ENCODE measurements at regions not wholly inside any gene's neighbourhood (a gene's known extent, or its start where the extent isn't known, plus 50 kb on each side); places are given as distances from the start of the nearest gene placed in this dataset.
"Not testable (repeated sequence)": the region's sequence is repeated elsewhere in the genome, so short reads cannot be mapped to it uniquely, and the experiment has no call there.

DNA sequence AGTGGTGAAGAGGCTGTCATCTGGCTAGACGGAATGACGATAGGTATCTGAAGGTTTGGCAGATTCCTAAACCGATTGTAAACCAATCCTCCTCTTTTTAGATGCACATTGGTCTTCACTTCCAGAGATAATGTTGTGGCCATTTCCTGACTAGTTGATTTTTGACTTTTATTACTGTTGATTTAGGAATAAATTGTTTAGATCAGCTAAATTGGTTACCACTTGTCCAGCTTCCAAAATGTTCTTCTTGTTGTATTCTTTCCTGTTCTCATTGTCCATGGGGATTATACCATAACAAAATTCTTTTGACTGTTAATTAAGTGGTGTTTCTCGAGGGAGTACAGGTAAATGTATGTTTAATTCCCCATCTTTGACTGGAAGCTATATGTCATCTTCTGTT lies 119.7 kb downstream of the MACROH2A1 start:
- DNase-seq, result no peak

DNA sequence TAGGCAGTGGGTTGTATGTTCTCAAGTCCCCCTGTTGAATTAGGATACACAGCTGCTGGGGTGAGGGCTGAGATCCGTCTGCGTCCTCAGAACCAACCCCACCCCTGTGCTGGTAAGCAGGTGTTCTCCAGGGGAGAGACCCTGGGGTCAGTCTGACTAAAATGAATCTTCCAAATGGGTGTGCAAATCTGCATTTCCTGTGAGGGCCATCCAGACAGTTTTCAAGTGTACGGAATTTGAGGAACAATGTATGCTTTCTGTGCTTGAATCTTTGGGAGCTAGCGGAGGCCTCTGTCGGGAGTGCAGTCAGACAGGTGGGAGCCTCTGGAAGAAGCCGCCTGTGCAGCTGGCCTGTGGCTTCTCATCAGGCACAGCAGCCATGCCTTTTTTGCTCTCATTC lies 122.9 kb downstream of the MACROH2A1 start:
- no peak for DNase-seq

DNA sequence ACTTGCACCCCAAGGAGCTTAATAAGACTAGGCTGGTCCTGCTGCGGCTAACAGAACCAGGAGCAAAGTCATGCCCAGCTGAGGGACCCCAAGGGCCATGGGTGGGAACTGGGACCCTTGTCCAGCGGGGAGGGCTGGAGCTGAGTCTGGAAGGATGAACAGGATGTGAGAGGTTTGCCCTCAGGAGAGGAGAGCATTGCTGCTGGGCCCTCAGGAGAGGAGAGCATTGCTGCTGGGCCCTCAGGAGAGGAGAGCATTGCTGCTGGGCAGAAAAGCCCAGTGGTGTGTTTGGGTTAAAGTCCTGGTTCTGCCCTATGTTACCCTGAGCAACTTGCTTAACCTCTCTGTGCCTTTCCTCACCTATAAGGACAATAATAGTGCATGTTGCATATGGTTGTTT lies 125.8 kb downstream of the MACROH2A1 start:
- no peak for DNase-seq

DNA sequence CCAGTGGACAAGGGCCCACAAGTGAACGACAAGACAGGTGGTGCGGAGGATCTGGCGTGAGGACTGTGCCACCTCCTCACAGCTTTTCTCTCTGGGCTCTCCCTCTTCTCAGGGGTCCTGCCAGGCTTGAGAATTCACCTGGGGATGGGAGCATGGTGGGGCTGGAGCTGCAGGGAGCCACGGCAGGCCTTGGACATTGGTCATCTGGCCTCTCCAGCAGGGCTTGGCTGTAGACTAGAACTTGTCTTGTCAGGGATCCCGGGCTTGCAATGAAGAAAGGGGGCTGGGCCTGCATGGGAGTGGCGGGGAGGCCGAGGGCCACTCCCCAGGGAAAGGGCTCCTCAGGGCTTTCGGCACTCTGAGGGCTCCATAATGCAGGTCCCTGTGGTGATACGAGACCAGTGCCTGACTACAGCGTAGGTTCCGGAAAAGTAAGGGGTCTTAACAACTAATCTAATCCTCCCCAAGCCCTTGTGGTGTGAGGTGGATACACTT lies 126.7 kb downstream of the MACROH2A1 start:
- no peak for DNase-seq

DNA sequence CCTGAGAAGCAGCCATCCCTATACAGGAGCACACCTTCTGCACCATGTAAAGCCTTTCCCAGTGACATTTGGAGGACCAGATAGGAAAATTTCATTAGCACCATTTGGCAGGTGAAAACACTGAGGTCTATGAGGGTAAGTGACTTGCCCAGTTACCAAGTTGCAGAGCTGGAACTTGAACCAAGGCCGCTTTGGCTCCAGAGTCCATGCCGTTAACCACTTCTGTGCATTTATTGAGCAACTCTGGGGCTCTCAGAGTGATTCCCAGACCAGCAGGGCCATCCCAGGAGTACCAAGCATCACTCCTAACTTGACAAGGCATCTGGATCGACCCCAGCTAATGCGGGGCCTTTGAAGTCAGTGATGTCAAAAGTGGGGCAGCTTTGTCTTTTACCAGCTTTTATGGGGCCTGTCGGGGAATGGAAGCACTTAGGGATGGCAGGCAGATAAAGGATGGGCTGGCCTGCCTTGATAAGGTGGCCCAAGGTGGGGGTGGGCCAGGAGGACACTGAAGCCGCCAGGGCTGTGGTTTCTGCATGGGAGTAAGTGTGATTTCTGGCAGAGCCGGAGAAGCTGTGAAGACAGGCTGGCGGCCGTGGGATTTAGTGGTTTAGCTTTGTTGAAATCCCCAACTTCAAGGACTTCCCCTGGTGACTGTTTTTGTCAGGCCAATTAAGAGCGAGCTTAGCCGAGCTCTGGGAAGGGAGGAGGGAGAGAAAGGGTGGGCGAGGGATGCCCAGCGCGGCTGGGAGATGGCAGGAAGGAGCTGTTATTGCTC lies 127.3 kb downstream of the MACROH2A1 start:
- DNase-seq, result no peak

DNA sequence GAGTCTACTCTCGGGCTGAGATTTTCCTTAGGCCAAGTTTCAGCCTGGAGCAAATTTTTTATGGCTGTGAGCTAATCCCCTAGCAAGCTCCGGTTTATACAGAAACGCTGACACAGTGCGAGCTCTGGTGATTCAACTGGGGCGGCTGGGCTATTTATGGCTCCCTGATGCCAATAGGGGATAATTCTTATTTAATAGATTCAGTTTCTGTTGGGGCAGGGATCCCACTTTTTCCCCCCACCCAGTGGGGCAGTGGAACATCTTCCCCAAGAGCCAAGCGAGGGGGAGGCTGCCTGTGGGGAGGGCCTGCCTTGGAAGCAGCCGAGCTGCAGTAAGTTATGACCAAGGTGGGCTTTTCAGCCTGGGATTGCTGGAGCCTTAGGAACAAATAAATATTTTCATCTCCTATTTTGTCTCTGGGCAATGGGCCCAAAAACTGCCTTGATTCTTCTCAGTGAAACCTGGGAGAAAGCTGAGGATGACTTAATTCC lies 129.1 kb downstream of the MACROH2A1 start:
- no peak for DNase-seq

DNA sequence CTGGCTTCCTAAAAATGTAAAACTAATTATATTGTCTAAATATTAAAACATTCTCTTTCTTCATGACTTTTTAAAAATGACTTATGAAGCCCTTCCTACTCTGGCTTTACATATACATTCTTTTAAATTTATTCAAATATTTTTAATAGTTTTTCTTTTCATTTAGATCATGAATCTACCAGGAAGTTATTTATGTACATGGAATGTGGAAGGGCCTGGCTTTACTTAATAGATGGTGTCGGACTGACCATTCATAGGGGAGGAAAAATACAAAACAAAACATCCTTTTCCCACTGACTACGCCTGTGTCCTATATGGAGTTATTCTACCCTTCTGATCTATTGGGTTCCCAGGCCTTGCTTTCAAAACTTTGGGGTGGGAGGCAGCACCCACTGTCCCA lies 129.8 kb downstream of the MACROH2A1 start:
- DNase-seq, result no peak

DNA sequence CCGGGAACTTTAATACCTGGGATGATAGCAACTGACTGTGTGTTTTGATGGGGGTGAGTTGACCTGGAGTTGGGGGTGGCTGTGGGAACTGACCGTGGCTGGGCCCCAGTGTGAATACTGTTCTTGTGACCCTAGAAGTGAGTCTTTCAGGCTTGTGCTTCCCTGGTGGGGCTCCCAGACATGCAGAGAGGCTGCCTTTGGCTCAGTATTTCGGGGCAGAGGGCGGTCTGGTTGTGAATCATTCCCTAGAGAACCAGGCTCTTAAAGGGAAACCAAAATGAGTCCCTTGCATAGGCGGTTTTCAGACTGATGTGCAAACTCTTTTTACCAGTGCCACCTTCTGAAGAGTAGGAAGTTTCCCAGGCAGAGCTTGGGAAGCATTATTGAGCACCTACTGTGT lies 132.1 kb downstream of the MACROH2A1 start:
- DNase-seq, result no peak

DNA sequence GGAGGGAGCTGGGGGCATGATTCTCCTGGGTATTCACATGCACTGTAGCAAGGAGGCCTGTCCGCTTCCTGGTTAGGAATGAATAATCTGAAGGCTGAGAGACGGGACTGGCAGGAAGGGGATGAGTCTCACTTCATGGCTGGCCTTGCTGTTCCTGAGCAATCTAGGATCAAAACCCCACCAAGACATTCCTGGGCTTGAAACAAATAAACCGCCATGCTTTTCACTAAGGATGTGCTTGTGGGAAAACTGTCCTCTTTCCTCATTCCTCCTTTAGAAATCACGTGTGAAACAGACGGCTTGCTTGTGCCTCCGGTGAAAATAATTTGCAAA lies 132.8 kb downstream of the MACROH2A1 start:
- no peak for DNase-seq

DNA sequence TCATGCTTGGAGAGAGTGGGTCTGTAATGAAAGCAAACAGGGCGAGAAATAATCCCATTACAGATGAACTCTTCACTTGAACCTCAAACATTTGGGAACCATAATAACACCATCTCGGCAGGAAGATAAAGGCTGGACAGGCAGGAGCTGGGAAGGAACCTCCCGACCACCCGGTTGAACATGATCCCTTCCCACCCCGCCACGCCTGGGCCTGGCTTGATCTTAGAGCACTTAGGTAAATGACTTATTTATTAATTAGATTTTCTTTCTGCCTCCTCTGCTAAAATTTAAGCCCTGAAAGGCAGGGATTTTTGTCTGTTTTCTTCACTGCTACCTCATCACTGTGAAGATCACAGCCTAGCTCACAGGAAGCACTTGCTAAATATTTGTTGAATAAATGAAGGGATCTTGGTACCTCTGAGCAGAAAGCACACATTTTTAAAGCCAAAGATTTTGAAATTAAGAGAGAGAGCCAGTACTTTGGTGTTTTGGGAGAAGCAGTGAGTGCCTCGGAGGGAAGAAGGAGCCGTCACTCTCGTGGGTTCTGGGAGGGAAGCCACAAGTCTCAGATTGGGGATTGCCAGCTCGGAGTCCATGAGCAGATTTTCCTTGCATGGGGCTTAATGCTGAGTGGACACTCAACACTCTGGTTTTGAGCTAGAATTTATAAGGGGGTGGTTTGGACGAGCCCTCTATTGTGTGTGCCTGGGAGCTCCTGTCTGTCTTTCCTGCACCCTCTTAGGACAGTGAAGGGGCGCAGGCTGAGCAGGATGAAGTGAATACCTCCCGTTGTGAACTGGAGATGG lies 133.3 kb downstream of the MACROH2A1 start:
- DNase-seq, result no peak

DNA sequence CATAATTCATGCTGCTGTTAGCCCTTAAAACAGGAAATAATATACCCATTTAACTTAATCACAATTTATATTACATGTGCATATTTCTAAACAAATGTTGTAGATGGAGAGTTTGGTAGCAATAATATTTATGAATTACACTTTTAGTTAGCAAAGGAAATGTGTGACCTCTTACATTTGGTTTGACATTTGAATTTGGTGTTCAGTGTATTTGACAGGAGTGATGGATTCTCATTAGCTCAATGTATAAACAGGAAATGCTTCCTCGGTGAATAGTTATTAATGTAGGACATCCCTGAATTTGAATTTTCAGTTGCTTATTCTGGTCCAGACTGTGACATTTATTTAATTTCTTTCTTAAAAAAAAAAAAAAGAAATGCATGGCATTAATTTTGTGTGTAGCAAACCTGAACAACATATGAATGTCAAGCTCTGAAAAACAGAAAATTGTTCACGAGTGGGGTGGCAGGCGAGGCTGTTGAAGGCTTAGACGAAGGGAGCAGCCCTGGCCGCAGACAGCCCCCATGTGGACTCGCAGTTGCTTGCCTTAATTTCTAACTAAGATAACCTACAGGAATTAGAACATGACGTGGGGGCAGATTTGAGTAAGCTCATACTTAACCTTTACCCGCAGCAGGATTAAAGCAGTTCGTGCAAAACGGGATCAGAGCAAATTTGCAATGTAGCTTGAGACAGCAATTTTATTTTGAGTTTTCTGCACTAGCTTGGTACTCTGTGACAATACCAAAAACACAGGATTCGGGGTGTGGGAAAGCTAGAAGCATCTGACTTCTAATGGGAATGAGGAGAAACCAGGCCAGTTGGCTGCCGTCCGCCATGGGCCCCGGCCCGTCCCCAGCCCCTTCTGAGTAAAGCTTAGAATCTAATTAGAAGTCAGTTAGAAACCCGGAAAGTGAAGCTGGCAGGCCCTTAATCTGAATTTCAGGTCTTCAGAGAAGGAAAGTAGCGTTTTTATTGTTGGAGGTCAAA lies 134.3 kb downstream of the MACROH2A1 start:
- no peak for DNase-seq

DNA sequence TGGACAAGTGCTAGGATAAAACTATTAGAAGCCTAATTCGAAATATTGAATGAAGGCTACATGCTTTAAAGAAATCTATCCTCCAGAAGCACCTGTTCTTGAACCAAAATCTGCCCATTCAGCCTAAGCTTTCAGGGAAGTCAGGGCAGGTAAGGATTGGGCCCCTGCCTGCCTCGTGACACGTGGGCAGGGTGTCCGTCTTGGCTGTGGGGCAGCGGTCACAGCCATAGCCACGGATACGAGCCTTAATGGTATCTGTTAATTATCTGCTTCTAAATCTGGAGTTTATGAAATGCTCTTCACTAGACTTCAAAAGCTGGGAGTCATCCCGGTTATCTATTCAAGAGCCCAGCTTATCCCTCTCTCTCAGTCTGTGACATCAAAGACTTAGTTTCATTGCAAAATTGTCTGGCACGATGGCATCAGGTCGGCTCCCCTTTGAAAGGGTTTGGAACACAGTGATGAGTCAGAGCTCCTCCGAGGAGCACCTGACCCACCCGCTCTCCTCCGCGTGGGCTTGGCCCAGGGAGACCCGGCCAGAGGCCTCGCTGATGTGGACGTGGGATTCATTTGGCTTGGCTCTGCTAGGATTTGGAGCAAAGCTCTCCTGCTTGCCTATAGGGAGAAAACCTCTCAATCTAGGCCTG lies 135.9 kb downstream of the MACROH2A1 start:
- no peak for DNase-seq

DNA sequence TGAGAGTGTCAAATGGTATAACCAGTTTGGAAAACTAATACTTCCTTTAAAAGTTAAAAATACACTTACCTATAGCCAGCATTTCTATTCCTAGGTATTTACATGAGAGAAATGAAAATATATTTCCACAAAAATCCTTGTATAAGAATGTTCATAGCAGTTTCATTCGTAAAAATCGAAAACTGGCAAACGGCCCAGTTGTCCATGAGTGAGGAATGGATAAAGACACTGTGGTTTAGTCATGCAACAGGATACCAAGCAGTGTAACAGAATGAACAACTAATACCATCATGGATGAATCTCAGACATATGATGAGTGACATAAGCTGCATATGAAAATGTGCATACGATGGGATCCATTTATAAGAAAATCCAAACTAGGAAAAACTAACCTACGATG lies 136.7 kb downstream of the MACROH2A1 start:
- DNase-seq, result no peak

DNA sequence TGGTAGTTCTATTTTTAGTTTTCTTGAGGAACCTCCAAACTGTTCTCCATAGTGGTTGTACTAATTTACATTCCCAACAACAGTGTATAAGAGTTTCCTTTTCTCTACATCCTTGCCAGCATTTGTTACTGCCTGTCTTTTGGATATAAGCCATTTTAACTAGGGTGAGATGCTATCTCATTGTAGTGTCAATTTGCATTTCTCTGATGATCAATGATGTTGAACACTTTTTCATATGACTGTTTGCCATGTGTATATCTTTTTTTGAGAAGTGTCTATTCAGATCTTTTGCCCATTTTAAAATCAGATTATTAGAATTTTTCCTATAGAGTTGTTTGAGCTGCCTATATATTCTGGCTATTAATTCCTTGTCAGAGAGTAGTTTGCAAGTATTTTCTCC lies 138.9 kb downstream of the MACROH2A1 start:
- not testable (repeated sequence) for DNase-seq

DNA sequence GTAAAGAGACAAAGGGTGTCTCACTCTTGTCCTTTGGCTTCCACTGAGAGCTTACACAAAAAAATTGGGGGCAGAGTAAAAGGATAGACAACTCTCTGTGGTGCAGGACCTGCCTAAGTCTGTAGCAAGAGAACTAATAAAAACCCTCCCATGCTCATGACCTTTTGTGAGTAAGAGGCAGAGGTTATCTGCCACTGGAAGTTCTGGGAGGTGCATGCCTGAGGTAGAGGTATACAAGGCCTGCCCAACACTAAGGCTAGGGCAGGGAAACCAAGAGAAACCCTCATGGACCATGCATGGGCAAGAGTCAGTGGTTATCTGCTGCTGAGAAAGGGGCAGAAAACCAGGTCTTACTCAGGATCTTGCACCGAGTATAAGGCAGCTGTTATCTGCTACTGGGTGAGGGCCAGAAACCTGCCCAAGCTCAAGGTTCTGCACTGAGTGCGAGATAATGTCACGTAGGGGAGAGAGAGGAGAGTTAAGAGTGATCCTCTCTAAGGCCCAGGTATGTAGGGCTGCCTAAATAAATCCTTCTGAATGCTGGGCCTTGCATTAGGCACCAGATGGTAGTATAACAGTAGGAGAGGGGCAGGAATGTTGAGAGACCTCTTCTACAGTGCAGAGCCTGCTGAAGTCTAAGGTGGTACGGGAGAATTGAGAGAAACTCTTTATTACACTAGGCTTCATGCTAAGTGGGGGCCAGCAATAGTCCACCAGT lies 143.4 kb downstream of the MACROH2A1 start:
- no peak for DNase-seq

DNA sequence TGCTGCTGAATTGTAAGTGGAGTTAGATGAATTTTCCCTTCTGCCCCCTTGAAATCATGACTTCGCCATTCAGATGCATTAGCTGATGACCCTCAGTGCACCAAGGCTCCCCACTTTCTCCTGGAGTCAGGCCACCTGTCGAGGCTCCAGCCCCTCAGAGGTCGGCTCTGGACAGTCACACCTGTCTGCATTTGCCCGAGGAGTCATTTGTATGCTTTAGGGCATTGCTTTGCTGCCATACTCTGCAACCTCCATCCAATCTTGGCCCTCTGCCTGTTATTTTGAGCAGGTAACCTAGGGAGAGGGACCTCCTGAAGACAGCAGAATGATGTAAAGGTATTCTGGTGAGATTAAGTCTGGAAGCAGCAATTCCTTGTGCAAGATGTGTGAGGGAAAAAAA lies 144.8 kb downstream of the MACROH2A1 start:
- no peak for DNase-seq

DNA sequence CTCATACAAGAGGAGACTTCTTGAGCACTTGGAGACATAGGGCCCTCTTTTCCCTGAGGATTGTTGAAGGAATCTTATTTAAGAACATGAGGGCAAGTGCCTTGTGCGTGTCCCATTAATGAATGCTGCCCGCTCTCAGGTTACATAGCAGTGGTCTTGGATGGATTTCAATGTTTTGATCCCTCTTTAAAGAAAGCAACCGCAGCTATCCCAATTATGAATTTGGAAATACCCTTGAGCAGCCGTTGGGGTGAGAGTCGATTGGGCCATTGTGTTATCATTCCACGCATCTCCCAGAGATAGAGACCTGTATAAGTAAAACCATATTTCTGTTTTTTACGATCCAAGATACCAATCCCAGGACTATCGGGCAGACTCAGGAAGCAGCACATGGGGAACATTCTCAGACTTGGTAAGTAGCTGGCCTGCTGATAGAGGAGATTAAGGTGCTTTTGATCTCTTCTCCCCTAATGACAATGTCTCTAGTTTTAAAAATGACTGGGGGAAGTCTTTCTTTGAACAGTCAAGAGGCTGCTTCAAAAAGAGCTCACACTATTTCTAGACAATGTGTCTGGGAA lies 145.3 kb downstream of the MACROH2A1 start:
- no peak for DNase-seq

DNA sequence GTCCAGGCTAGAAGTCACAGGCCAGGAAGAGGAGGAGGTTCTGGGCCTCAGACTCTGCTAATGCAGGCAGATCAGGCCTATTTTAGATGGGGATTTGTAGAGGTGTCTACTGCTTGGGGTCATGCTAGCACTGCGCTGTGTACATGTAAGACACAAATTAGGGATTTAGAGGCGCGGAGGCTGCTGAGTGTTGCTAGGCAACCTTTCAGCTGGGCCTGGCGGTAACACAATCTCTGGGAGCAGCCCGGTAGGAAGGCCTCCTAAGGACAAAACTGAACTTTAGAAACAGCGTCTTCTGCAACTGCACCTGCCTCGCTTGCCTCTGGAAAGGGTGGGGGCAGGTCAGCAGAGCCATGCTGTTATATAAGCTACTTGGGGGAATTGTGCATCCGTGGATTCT lies 147.9 kb downstream of the MACROH2A1 start:
- peak; percentile 9 for DNase-seq

DNA sequence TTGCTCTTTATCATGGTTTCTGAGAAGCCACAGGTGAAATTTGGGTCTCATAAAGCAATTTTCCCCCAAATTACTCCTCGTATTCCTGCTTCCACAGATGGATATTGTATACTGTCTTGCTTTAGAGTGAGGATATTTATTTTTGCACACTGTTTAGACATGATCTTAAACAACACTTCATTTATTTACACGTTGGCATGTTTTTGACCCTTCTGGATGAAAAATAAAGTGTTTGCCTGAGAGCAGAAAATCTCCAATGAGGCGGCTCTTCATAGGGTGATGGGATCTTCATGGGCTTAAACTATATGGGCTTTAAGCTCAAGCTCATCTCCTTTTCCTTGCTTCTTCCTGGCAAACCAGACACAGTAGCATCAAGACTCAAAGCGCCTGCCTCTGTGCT lies 148.4 kb downstream of the MACROH2A1 start:
- DNase-seq, result no peak

DNA sequence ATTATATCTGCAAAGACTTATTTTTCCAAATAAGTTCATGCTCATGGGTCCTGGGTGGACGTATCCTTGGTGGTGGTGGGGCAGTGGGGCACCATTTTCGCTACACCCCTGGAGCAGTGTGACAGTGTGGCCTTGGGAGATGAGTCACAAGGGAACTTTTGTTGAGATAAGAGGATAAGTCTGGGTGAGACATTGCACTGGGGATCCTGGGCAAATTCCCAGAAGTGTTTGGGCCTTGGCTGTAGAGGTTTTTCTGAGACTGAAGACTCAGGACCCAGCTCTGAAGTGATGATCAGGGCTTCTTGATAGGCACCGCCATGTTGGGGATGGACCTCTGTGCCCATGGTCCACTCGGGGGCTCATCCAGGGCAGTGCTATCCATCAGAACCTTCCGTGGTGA lies 149.4 kb downstream of the MACROH2A1 start:
- no peak for DNase-seq

DNA sequence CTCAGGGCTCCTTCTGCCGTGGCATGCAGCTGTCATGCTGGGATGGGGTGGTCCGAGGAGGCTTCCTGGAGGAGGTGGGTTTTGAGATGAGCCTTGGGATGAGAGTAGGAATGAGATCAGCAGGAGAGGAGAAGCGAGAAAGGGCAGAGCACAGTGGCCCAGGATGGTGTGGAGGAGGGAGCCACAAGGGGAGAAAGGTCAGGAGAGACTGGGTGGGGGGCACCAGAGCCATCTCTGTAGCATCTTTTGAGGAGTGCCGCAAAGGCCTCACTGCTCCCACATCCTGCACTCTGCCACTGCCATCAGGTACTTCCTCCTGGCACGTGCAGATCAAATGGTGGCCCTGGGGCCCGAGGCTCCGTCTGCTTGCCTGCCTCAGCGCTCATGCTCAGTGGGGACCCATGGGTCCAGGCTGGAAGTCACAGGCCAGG lies 150.2 kb downstream of the MACROH2A1 start:
- no peak for DNase-seq
